ENCODE measurements at regions not wholly inside any gene's neighbourhood (a gene's known extent, or its start where the extent isn't known, plus 50 kb on each side); places are given as distances from the start of the nearest gene placed in this dataset.

- no peak overlapping the region for H3K27ac Mint-ChIP-seq
Measured at GRCh38 chr15:70234256-70234905, 136.7 kb upstream of the TLE3 start.

More at GRCh38 chr15:70234256-70234905, 136.7 kb upstream of the TLE3 start:
- no peak overlapping the region for H3K14ac ChIP-seq (ENCODE audit: insufficient read depth, low read length)
- no peak overlapping the region for H2BK12ac ChIP-seq (ENCODE audit: insufficient read length, low read depth, low read length)
- no peaks in the 10 kb centered on the region for H4K20me1 ChIP-seq (ENCODE audit: control insufficient read depth, insufficient read depth, insufficient read length)
- no peak overlapping the region for H3K27ac ChIP-seq (ENCODE audit: insufficient read length, low read depth, low read length)
- H3K23me2 ChIP-seq (ENCODE audit: insufficient read length, low read depth, low read length, poor library complexity, severe bottlenecking) = no peaks in the 10 kb centered on the region
- H2BK5ac ChIP-seq (ENCODE audit: insufficient read length, low read length) = no peak overlapping the region
- no peak overlapping the region for H3K23ac ChIP-seq (ENCODE audit: insufficient read length, low read depth, low read length)
- H3K4me1 Mint-ChIP-seq = no peaks in the 10 kb centered on the region
- no peak overlapping the region for H2BK120ac ChIP-seq (ENCODE audit: low read depth, low read length, poor library complexity, severe bottlenecking)
- H3K9me3 ChIP-seq (ENCODE audit: control insufficient read depth, low read depth, low read length) = peaks cover 5% of the 10 kb centered on the region
- no peak overlapping the region for H3K4me3 Mint-ChIP-seq
- no peak overlapping the region for H4K91ac ChIP-seq (ENCODE audit: insufficient read length, low read depth, low read length)
- H4K8ac ChIP-seq (replicated peaks; ENCODE audit: insufficient read length, low read depth, low read length) = no peak overlapping the region
- WGBS (ENCODE audit: extremely low coverage, insufficient read length, low lambda C conversion rate) = no CpG with 5 or more reads among the region's 9 CpGs
- H2AK5ac ChIP-seq (ENCODE audit: insufficient read length, low read length) = no peak overlapping the region
- no peak overlapping the region for H3T11ph ChIP-seq (ENCODE audit: low read length)
- H3K56ac ChIP-seq (ENCODE audit: insufficient read length, low read depth, low read length) = no peak overlapping the region
- H3K4me1 ChIP-seq (ENCODE audit: insufficient read depth, low read length) = no peaks in the 10 kb centered on the region
- peak; percentile 20 for DNase-seq
- H3K4me2 ChIP-seq (ENCODE audit: insufficient read depth, insufficient read length, low read length) = no peak overlapping the region
- no peak overlapping the region for H3K9ac ChIP-seq (ENCODE audit: extremely low read depth, insufficient read length, low read length)
- H3K79me1 ChIP-seq (ENCODE audit: insufficient read depth, low read depth, low read length, poor library complexity, severe bottlenecking) = no peaks in the 10 kb centered on the region
- no peak overlapping the region for H3K4ac ChIP-seq (ENCODE audit: low read depth, low read length)
- no peak overlapping the region for H3K18ac ChIP-seq (ENCODE audit: insufficient read length, low read depth, low read length)
- H3K79me2 ChIP-seq (ENCODE audit: insufficient read depth, low read length) = no peaks in the 10 kb centered on the region
- H2AFZ ChIP-seq (ENCODE audit: low read length) = no peak overlapping the region
- H3K36me3 Mint-ChIP-seq (ENCODE audit: insufficient read depth in 1 of 3, low read depth in 3 of 3) = peaks cover 6 to 18% (median 6%) of the 10 kb centered on the region in 3 experiments; a peak in 6 of 7 replicates
- H2BK15ac ChIP-seq (ENCODE audit: low read depth, low read length) = no peak overlapping the region
- H3K9me3 Mint-ChIP-seq = peaks cover 19 to 23% of the 10 kb centered on the region in 2 experiments
- TF ChIP-seq CTCF (conservative IDR thresholded peaks at IDR 0.05) = no peak
- H3K27me3 ChIP-seq (ENCODE audit: insufficient read depth, low read length) = no peaks in the 10 kb centered on the region
- H4K5ac ChIP-seq (ENCODE audit: insufficient read length, low read depth, low read length) = no peak overlapping the region
- peaks cover 5% of the 10 kb centered on the region for H3K27me3 Mint-ChIP-seq (ENCODE audit: low read depth)
- H2BK20ac ChIP-seq (ENCODE audit: low read depth, low read length, poor library complexity, severe bottlenecking) = no peak overlapping the region
